ENCODE measurements at regions not wholly inside any gene's neighbourhood (a gene's known extent, or its start where the extent isn't known, plus 50 kb on each side); places are given as distances from the start of the nearest gene placed in this dataset.

DNA sequence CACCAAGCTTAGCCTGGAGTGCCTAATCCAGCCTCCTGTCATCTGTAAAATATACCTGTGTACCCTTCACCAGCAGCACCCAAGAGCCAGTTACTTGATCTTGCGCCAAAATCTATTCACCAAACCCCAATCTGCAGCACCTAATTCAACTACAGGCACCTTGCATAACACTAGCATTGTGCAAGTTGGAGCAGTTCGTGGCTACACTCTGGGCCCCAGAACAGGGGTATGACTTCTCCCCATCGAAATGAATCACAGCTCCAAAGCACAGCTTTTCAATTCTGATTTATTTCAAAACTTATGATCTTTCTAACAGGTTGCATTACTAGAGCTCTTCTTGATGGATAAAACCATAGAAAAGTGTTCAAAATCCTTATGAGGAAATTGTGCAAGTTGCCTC is 100.4 kb upstream of the TCF21 start:
- Histone ChIP-seq H3K4me2 (ENCODE audit: control insufficient read depth, insufficient read depth) (no peak overlapping the region), H3K9ac (ENCODE audit: control insufficient read depth, insufficient read depth, low read length) (no peak overlapping the region), H3K4me1 (ENCODE audit: control insufficient read depth, insufficient read depth, low read length) (no peaks in the 10 kb centered on the region), H3K79me2 (ENCODE audit: control insufficient read depth, insufficient read depth, low read length) (no peaks in the 10 kb centered on the region), H3K4me3 (no peak overlapping the region), H3K9me3 (replicated peaks; ENCODE audit: control insufficient read depth, insufficient read depth, low read length) (no peaks in the 10 kb centered on the region), H4K20me1 (ENCODE audit: control insufficient read depth, insufficient read depth) (no peaks in the 10 kb centered on the region), H3K27ac (ENCODE audit: control insufficient read depth, insufficient read depth) (no peak overlapping the region), H3K36me3 (ENCODE audit: control insufficient read depth in 2 of 2, insufficient read depth in 2 of 2, low read length in 1 of 2) (no peaks in the 10 kb centered on the region), H3K27me3 (replicated peaks in 1 of 2; ENCODE audit: control insufficient read depth in 2 of 2, insufficient read depth in 2 of 2, low read length in 1 of 2) (no peaks in the 10 kb centered on the region), H2AFZ (ENCODE audit: control insufficient read depth, low read depth, low read length) (no peak overlapping the region)
- FAIRE-seq, result no peak
- CTCF ChIA-PET, result no interaction called here
- RAD21 ChIA-PET (ENCODE audit: unreplicated experiment), result no interaction called here
- 0% methylated on average over 3 of the region's 3 CpGs for WGBS (ENCODE audit: insufficient coverage, insufficient replicate concordance, low lambda C conversion rate, missing lambda C conversion rate)
- SMC1A ChIA-PET (ENCODE audit: uncharacterized antibody, unreplicated experiment), result no interaction called here
- ATAC-seq, result no peak
- no TSS peak for BruUV-seq (replicated peaks)
- intact Hi-C loops (cut with micrococcal nuclease; ENCODE audit: unreplicated experiment) (no loop called here), in situ Hi-C loops (cut with MboI) (no loop called here)
- no peak for DNase-seq (ENCODE audit: low read depth, low spot score)
- POLR2A ChIA-PET, result no interaction called here
- TF ChIP-seq, protein P1, sequence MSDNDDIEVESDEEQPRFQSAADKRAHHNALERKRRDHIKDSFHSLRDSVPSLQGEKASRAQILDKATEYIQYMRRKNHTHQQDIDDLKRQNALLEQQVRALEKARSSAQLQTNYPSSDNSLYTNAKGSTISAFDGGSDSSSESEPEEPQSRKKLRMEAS (IDR thresholded peaks at IDR 0.05; ENCODE audit: low read depth, low read length), result no peak
- no peak for TF ChIP-seq NFYB (IDR thresholded peaks at IDR 0.05; ENCODE audit: insufficient read depth, low read depth, low read length)
- TF ChIP-seq NR2C2 (IDR thresholded peaks at IDR 0.05; ENCODE audit: borderline replicate concordance, control insufficient read depth, insufficient read length, low read depth), result no peak
- TF ChIP-seq YY1 (IDR thresholded peaks at IDR 0.05; ENCODE audit: low read depth, low read length), result no peak
- no peak for TF ChIP-seq SMARCA5 (IDR thresholded peaks at IDR 0.05)
- TF ChIP-seq, protein P2, sequence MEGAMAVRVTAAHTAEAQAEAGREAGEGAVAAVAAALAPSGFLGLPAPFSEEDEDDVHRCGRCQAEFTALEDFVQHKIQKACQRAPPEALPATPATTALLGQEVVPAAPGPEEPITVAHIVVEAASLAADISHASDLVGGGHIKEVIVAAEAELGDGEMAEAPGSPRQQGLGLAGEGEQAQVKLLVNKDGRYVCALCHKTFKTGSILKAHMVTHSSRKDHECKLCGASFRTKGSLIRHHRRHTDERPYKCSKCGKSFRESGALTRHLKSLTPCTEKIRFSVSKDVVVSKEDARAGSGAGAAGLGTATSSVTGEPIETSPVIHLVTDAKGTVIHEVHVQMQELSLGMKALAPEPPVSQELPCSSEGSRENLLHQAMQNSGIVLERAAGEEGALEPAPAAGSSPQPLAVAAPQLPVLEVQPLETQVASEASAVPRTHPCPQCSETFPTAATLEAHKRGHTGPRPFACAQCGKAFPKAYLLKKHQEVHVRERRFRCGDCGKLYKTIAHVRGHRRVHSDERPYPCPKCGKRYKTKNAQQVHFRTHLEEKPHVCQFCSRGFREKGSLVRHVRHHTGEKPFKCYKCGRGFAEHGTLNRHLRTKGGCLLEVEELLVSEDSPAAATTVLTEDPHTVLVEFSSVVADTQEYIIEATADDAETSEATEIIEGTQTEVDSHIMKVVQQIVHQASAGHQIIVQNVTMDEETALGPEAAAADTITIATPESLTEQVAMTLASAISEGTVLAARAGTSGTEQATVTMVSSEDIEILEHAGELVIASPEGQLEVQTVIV (IDR thresholded peaks at IDR 0.05; ENCODE audit: borderline replicate concordance, partially characterized antibody), result no peak
- TF ChIP-seq, protein P3, sequence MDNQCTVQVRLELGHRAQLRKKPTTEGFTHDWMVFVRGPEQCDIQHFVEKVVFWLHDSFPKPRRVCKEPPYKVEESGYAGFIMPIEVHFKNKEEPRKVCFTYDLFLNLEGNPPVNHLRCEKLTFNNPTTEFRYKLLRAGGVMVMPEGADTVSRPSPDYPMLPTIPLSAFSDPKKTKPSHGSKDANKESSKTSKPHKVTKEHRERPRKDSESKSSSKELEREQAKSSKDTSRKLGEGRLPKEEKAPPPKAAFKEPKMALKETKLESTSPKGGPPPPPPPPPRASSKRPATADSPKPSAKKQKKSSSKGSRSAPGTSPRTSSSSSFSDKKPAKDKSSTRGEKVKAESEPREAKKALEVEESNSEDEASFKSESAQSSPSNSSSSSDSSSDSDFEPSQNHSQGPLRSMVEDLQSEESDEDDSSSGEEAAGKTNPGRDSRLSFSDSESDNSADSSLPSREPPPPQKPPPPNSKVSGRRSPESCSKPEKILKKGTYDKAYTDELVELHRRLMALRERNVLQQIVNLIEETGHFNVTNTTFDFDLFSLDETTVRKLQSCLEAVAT (IDR thresholded peaks at IDR 0.05), result no peak
- no peak for TF ChIP-seq RCOR1 (conservative IDR thresholded peaks at IDR 0.05; ENCODE audit: low read depth, low read length)
- TF ChIP-seq, protein P4, sequence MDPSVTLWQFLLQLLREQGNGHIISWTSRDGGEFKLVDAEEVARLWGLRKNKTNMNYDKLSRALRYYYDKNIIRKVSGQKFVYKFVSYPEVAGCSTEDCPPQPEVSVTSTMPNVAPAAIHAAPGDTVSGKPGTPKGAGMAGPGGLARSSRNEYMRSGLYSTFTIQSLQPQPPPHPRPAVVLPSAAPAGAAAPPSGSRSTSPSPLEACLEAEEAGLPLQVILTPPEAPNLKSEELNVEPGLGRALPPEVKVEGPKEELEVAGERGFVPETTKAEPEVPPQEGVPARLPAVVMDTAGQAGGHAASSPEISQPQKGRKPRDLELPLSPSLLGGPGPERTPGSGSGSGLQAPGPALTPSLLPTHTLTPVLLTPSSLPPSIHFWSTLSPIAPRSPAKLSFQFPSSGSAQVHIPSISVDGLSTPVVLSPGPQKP (IDR thresholded peaks at IDR 0.05; ENCODE audit: low read depth, low read length), result no peak
- TF ChIP-seq, protein P5, sequence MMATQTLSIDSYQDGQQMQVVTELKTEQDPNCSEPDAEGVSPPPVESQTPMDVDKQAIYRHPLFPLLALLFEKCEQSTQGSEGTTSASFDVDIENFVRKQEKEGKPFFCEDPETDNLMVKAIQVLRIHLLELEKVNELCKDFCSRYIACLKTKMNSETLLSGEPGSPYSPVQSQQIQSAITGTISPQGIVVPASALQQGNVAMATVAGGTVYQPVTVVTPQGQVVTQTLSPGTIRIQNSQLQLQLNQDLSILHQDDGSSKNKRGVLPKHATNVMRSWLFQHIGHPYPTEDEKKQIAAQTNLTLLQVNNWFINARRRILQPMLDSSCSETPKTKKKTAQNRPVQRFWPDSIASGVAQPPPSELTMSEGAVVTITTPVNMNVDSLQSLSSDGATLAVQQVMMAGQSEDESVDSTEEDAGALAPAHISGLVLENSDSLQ (IDR thresholded peaks at IDR 0.05), result no peak
- no peak for TF ChIP-seq SP1 (IDR thresholded peaks at IDR 0.05; ENCODE audit: low read depth, low read length)
- TF ChIP-seq, protein P6, sequence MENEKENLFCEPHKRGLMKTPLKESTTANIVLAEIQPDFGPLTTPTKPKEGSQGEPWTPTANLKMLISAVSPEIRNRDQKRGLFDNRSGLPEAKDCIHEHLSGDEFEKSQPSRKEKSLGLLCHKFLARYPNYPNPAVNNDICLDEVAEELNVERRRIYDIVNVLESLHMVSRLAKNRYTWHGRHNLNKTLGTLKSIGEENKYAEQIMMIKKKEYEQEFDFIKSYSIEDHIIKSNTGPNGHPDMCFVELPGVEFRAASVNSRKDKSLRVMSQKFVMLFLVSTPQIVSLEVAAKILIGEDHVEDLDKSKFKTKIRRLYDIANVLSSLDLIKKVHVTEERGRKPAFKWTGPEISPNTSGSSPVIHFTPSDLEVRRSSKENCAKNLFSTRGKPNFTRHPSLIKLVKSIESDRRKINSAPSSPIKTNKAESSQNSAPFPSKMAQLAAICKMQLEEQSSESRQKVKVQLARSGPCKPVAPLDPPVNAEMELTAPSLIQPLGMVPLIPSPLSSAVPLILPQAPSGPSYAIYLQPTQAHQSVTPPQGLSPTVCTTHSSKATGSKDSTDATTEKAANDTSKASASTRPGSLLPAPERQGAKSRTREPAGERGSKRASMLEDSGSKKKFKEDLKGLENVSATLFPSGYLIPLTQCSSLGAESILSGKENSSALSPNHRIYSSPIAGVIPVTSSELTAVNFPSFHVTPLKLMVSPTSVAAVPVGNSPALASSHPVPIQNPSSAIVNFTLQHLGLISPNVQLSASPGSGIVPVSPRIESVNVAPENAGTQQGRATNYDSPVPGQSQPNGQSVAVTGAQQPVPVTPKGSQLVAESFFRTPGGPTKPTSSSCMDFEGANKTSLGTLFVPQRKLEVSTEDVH (IDR thresholded peaks at IDR 0.05; ENCODE audit: low read depth, partially characterized antibody), result no peak
- TF ChIP-seq, protein P7, sequence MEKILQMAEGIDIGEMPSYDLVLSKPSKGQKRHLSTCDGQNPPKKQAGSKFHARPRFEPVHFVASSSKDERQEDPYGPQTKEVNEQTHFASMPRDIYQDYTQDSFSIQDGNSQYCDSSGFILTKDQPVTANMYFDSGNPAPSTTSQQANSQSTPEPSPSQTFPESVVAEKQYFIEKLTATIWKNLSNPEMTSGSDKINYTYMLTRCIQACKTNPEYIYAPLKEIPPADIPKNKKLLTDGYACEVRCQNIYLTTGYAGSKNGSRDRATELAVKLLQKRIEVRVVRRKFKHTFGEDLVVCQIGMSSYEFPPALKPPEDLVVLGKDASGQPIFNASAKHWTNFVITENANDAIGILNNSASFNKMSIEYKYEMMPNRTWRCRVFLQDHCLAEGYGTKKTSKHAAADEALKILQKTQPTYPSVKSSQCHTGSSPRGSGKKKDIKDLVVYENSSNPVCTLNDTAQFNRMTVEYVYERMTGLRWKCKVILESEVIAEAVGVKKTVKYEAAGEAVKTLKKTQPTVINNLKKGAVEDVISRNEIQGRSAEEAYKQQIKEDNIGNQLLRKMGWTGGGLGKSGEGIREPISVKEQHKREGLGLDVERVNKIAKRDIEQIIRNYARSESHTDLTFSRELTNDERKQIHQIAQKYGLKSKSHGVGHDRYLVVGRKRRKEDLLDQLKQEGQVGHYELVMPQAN (conservative IDR thresholded peaks at IDR 0.05), result no peak
